AG08395 (cell line): ENCODE measurements at regions not wholly inside any gene's neighbourhood (a gene's known extent, or its start where the extent isn't known, plus 50 kb on each side); places are given as distances from the start of the nearest gene placed in this dataset.
A peak's percentile ranks its signal among the peaks of the same experiment; 100 is the strongest.

Source experiments
- DNase-seq: peaks from one replicate; pipeline ENCODE4 v3.0.0; 2012; ENCODE audit warnings: mixed read lengths, low spot score

- DNase-seq, result peak; percentile 1
Observed at GRCh38 chr9:93829271-93830011, 125.7 kb downstream of the BARX1 start.

GRCh38 chr9:93828331-93829097, 126.6 kb downstream of the BARX1 start:
- peak; percentile 1 for DNase-seq

GRCh38 chr9:93827545-93828330, 127.4 kb downstream of the BARX1 start:
- DNase-seq, result peak; percentile 77

- peak; percentile 0 for DNase-seq
Observed at GRCh38 chr9:93826905-93827544, 128.1 kb downstream of the BARX1 start.

- DNase-seq, result peak; percentile 0
Observed at GRCh38 chr9:93826209-93826608, 128.9 kb downstream of the BARX1 start.

GRCh38 chr9:93825348-93826115, 129.6 kb downstream of the BARX1 start:
- DNase-seq, result peak; percentile 1

- DNase-seq, result peak; percentile 1
Observed at GRCh38 chr9:93824386-93825294, 130.5 kb downstream of the BARX1 start.

GRCh38 chr9:93823245-93824072, 131.7 kb downstream of the BARX1 start:
- peak; percentile 1 for DNase-seq

GRCh38 chr9:93822229-93822628, 132.9 kb downstream of the BARX1 start:
- peak; percentile 0 for DNase-seq

DNA sequence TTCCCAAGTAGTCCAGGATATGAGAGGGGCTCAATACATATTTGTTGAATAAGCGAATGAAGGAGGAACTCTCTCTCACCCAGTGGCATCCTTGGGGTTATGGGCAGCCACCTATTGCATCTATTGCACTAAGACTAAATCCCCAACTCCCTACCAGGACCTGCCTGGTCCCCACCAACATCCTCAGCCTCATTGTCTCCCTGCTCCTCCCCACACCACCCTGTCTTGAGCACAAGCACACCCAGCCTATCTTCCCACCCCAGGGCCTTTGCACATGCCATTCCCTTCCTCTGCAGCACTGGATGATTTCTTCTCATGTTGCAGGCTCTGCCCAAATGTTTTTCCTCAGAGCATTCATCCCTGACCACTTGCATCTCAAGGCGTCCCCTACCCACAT, 133.8 kb downstream of the BARX1 start:
- DNase-seq, result peak; percentile 0

DNA sequence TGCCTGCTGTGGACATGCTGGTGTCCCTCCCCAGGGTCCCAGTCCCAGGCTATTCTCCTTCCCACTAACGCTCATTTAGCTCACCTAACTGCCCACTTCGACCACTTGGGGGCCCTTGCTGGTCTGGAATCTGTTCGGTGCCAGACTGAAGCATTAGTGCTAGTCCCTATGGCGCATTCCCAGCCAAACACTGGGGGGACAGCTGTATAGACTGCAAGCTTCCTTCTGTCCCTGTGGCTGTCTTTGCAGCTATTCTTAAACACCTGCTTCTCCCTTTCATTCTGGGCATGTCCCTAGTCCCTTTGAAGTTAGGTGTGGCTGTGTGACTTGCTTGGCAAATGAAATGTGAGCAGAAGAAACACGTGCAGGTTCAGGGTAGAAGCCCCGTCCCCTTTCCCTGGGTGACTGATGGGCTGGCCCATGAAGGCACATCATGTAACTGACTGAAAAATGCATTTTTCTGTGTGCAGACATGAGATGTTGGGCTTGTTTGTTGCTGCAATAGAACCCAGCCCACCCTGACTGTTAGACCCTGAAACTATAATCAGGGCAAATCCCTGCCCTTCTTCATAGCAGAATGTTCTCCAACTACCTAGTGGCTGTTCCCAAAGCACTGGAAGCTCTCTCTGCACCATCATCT, 134.4 kb downstream of the BARX1 start:
- peak; percentile 0 for DNase-seq

GRCh38 chr9:93819905-93820304, 135.2 kb downstream of the BARX1 start:
- DNase-seq, result peak; percentile 0

DNA sequence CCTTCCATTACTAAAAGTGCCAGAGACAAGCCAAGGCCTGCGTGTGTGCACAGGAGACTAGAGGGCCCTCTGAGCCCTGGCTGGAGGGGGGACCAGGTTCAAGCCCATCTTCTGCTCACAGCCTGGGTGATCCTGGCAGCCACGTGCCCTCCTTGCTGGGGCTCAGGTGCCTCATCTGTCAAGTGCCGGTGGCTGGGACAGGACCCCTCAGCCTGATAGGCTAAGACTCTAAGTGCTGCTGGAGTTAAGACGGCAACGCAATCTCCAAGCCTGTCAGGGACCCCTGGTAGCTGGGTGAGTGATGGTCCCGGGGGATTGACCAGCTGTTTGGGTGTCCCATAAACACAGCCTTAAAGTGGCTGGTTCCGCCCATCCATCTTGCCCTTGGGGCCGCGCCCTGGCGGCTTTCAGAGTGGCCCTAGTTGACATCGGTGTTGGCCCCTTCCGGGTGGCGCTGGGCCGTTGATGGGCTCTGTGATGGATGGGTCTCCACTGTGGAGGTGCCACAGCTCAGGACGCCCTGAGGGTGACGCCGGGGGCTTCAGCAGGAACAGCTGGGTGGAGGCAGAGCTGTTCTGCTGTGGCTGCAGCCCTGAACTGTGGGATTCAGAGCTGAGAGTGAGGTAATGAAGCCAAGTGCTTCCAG, 136.2 kb downstream of the BARX1 start:
- DNase-seq, result no peak

- no peak for DNase-seq
Observed at GRCh38 chr9:93818237-93818636, 136.9 kb downstream of the BARX1 start.

DNA sequence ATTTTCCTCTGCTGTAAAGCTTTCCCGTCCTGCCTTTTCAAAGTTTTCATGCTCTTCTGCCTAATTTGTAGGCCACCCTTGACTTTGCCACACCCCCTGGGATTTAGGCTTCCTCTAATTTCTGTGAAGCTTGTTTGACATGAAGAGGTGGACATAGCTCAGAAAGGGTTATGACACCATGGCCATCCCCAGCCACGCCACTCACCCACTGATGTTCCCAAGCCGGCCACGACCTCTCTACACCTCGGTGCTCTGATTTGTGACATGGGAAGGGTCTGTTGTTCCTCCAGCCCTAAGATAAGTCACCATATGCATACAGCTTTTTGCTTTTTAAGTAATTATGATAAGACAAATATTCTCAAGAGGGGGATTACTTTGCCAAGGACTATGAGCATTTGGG, 139.5 kb downstream of the BARX1 start:
- no peak for DNase-seq

GRCh38 chr9:93815135-93815534, 140.0 kb downstream of the BARX1 start:
- no peak for DNase-seq

DNA sequence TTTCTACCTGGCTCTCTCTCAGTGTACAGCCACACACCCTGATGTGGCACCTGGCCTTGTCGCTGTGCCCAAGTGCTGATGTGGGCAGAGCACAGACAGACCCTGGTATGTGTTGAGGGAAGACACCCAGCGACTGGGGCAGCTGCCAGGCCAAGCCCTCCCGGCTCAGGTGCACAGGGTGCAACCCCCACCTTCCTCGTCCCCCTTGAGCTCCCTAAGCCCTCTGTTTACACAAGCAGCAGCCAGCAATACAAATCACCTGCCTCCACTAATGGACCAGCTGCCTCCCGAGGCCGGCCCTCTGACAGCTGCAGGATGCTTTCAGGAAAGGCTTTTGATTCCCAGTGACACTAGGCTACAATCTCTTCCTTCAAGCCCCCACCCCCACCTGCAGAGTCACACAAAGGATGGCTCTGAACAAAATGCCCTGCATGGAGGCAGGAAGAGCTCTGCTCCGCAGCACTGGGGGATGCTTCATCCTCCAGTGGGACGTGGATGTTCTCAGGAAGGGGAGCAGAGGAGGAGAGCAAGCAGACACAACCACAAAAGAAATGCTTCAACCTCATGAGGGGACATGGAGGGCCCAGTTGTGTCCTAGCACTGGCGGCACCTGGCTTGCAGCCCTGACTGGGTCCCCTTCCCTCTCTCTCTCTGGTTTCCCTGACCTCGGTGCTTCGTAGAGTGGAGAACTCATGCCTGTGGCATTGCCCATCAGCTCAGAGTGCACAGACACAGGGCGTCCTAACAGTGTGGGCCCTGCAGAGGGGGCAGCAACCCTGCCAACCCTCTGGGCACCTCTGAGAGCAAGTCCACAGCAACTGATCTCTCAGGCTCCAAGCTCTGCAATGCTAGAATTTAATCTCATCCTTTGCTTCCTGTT, 140.8 kb downstream of the BARX1 start:
- DNase-seq, result no peak
